NB4 (cell line): ENCODE measurements at regions not wholly inside any gene's neighbourhood (a gene's known extent, or its start where the extent isn't known, plus 50 kb on each side); places are given as distances from the start of the nearest gene placed in this dataset.

Experiments
- CTCF ChIP-seq: IDR thresholded peaks from one replicate; pipeline ENCODE4 v1.5.1; 2012; ENCODE audit warnings: low read depth, low read length
- POLR2A ChIP-seq: IDR thresholded peaks from 2 replicates; pipeline ENCODE4 v1.6.1; 2011; ENCODE audit warnings: mild to moderate bottlenecking; ENCODE audit not compliant: insufficient read length; ENCODE audit errors: extremely low read depth

GRCh38 chr2:15804246-15804619 is 136.1 kb upstream of the MYCN start:
- TF ChIP-seq POLR2A (no peak), CTCF (no peak)
